HEK293T (cell line): ENCODE measurements at regions not wholly inside any gene's neighbourhood (a gene's known extent, or its start where the extent isn't known, plus 50 kb on each side); places are given as distances from the start of the nearest gene placed in this dataset.

Experiments
- BHLHE40 ChIP-seq: fragments of 450-650 bp; IDR thresholded peaks from 2 replicates; pipeline ENCODE4 v1.6.1; 2016; ENCODE audit warnings: mild to moderate bottlenecking, moderate library complexity, borderline replicate concordance
- FOXK2 ChIP-seq: fragments of 450-650 bp; IDR thresholded peaks from 2 replicates; pipeline ENCODE4 v1.6.1; 2016; ENCODE audit warnings: mild to moderate bottlenecking
- FOXM1 ChIP-seq: fragments of 450-650 bp; IDR thresholded peaks from 2 replicates; pipeline ENCODE4 v1.6.1; 2017; ENCODE audit warnings: mild to moderate bottlenecking, borderline replicate concordance
- NFRKB ChIP-seq: fragments of 450-650 bp; IDR thresholded peaks from 2 replicates; pipeline ENCODE4 v1.6.1; 2016; ENCODE audit warnings: mild to moderate bottlenecking, moderate library complexity
- PKNOX1 ChIP-seq: fragments of 450-650 bp; IDR thresholded peaks from 2 replicates; pipeline ENCODE4 v1.6.1; 2016
- SP1 ChIP-seq: fragments of 450-650 bp; IDR thresholded peaks from 2 replicates; pipeline ENCODE4 v1.6.1; 2017
- TARDBP ChIP-seq: fragments of 450-650 bp; IDR thresholded peaks from 2 replicates; pipeline ENCODE4 v1.6.1; 2016
- ZNF384 ChIP-seq: fragments of 450-650 bp; IDR thresholded peaks from 2 replicates; pipeline ENCODE4 v1.6.1; 2016

GRCh38 chr7:142494021-142494420 is 236.2 kb upstream of the PRSS58 start:
- TF ChIP-seq TARDBP (no peak), FOXK2 (no peak), NFRKB (no peak), PKNOX1 (no peak), FOXM1 (no peak), BHLHE40 (no peak), SP1 (no peak), ZNF384 (no peak)
